Panc1 (cell line): ENCODE measurements at regions not wholly inside any gene's neighbourhood (a gene's known extent, or its start where the extent isn't known, plus 50 kb on each side); places are given as distances from the start of the nearest gene placed in this dataset.

Source experiments
- ATAC-seq: fragments of 200-7000 bp; cut with Tn5 transposase; 2 replicates; pipeline ENCODE4 v1.9.1; 2020; ENCODE audit warnings: mild to moderate bottlenecking, moderate library complexity
- BruUV-seq: library from RNA; stranded (reverse); fragments of 400-500 nt; replicated peaks from 2 replicates; lab custom pipeline; 2021; lab: Mats Ljungman, UMichigan
- CTCF ChIA-PET: fragments of 300-600 bp; sonication (Branson Sonifier 250); formaldehyde crosslinking; loops from one replicate; lab custom pipeline; 2022; ENCODE audit warnings: antibody characterized with exemption; lab: Charles Lee
- POLR2A ChIA-PET: fragments of 300-600 bp; sonication (Branson Sonifier 250); formaldehyde crosslinking; loops from one replicate; lab custom pipeline; 2022; ENCODE audit warnings: antibody characterized with exemption; lab: Charles Lee
- DNase-seq: peaks from one replicate; pipeline ENCODE4 v3.0.0-alpha.2; 2010; ENCODE audit warnings: low read depth, low spot score
- H3K27ac ChIP-seq: 2 replicates; pipeline ENCODE4 v1.5.1; 2011; ENCODE audit warnings: mild to moderate bottlenecking, low read length, inconsistent platforms
- H3K27me3 ChIP-seq: fragments of 200-500 bp; sonication (Bioruptor generic); 2 replicates; pipeline ENCODE4 v1.6.0; 2014; ENCODE audit warnings: low read length, inconsistent platforms; ENCODE audit not compliant: control insufficient read depth, insufficient read depth
- H3K36me3 ChIP-seq: fragments of 200-500 bp; sonication (Bioruptor generic); 2 replicates; pipeline ENCODE4 v1.5.1; 2014; ENCODE audit warnings: inconsistent platforms, mild to moderate bottlenecking, low read length, moderate library complexity; ENCODE audit not compliant: control insufficient read depth, insufficient read depth
- H3K4me1 ChIP-seq: 2 replicates; pipeline ENCODE4 v1.5.1; 2011; ENCODE audit warnings: inconsistent platforms, mild to moderate bottlenecking, low read length, moderate library complexity; ENCODE audit not compliant: control insufficient read depth, insufficient read depth
- H3K4me3 ChIP-seq, 2 experiments: 2 replicates each; pipeline ENCODE4 v1.5.1; 2011 to 2012; ENCODE audit warnings: low read depth in 2 of 2, low read length in 2 of 2, mild to moderate bottlenecking in 2 of 2, inconsistent platforms in 1 of 2, moderate library complexity in 1 of 2
- H3K9me3 ChIP-seq: fragments of 200-500 bp; sonication (Bioruptor generic); 2 replicates; pipeline ENCODE4 v1.5.1; 2014; ENCODE audit warnings: low read depth, mild to moderate bottlenecking, inconsistent platforms, low read length, moderate library complexity; ENCODE audit not compliant: control insufficient read depth, insufficient read depth
- CTCF ChIP-seq: fragments of 450-650 bp; IDR thresholded peaks from 2 replicates; pipeline ENCODE4 v1.5.1; 2017; ENCODE audit warnings: mild to moderate bottlenecking
- POLR2AphosphoS5 ChIP-seq: IDR thresholded peaks from 2 replicates; pipeline ENCODE4 v1.6.1; 2012; ENCODE audit warnings: mild to moderate bottlenecking, low read depth, low read length, moderate library complexity
- REST ChIP-seq, 2 experiments: IDR thresholded peaks; 2 replicates each; pipeline ENCODE4 v1.6.1; 2011 to 2012; ENCODE audit warnings: low read depth in 2 of 2, control low read depth in 1 of 2, low read length in 1 of 2, mild to moderate bottlenecking in 1 of 2, moderate library complexity in 1 of 2; ENCODE audit not compliant: insufficient read depth in 1 of 2
- SIN3A ChIP-seq: IDR thresholded peaks from 2 replicates; pipeline ENCODE4 v1.6.1; 2012; ENCODE audit warnings: low read depth, mild to moderate bottlenecking, low read length, moderate library complexity, borderline replicate concordance; ENCODE audit not compliant: insufficient read depth
- TCF7L2 ChIP-seq: IDR thresholded peaks from 2 replicates; pipeline ENCODE4 v1.6.1; 2011; ENCODE audit warnings: mild to moderate bottlenecking, low read depth, low read length, inconsistent platforms
- in situ Hi-C: cut with HindIII; loops from 2 replicates; pipeline ENCODE4 v1.10.0; 2016; ENCODE audit warnings: low sequenced_read_pairs, low pct_unique_long_range_greater_than_20kb
- intact Hi-C: fragments of 100-400 bp; cut with micrococcal nuclease; formaldehyde crosslinking; loops from one replicate; pipeline ENCODE4 v1.10.0; 2022; ENCODE audit not compliant: unreplicated experiment

GRCh38 chr15:93816815-93817214 is 414.5 kb upstream of the MCTP2 start:
- intact Hi-C loops = no loop called here
- H3K4me1 ChIP-seq = no peaks in the 10 kb centered on the region
- ATAC-seq (no peak), DNase-seq (no peak)
- no peak overlapping the region for H3K4me3 ChIP-seq
- ChIA-PET POLR2A (no interaction called here), CTCF (no interaction called here)
- no TSS peak for BruUV-seq
- H3K9me3 ChIP-seq = no peaks in the 10 kb centered on the region
- H3K27me3 ChIP-seq = no peaks in the 10 kb centered on the region
- in situ Hi-C loops = no loop called here
- H3K27ac ChIP-seq = no peak overlapping the region
- TF ChIP-seq SIN3A (no peak), TCF7L2 (no peak), CTCF (no peak), REST (IDR thresholded peaks at IDR 0.05; ENCODE audit: insufficient read depth in 1 of 2, low read depth in 2 of 2, low read length in 1 of 2) (no peak), POLR2AphosphoS5 (no peak)
- no peaks in the 10 kb centered on the region for H3K36me3 ChIP-seq

GRCh38 chr15:93811305-93811704 is 420.1 kb upstream of the MCTP2 start:
- H3K27me3 ChIP-seq = no peaks in the 10 kb centered on the region
- H3K9me3 ChIP-seq = no peaks in the 10 kb centered on the region
- ChIA-PET POLR2A (no interaction called here), CTCF (no interaction called here)
- no peak overlapping the region for H3K4me3 ChIP-seq
- DNase-seq (no peak), ATAC-seq (no peak)
- TF ChIP-seq REST (IDR thresholded peaks at IDR 0.05; ENCODE audit: insufficient read depth in 1 of 2, low read depth in 2 of 2, low read length in 1 of 2) = no peak
- no peak for TF ChIP-seq CTCF
- TF ChIP-seq POLR2AphosphoS5 = no peak
- TF ChIP-seq SIN3A = no peak
- no peak for TF ChIP-seq TCF7L2
- no peak overlapping the region for H3K27ac ChIP-seq
- intact Hi-C loops (no loop called here), in situ Hi-C loops (no loop called here)
- no TSS peak for BruUV-seq
- no peaks in the 10 kb centered on the region for H3K36me3 ChIP-seq
- H3K4me1 ChIP-seq = no peaks in the 10 kb centered on the region
